ENCODE measurements at regions not wholly inside any gene's neighbourhood (a gene's known extent, or its start where the extent isn't known, plus 50 kb on each side); places are given as distances from the start of the nearest gene placed in this dataset.
"Not testable (repeated sequence)": the region's sequence is repeated elsewhere in the genome, so short reads cannot be mapped to it uniquely, and the experiment has no call there.

- ATAC-seq, result no peak
- H3K9me3 Mint-ChIP-seq, result peaks cover 6% of the 10 kb centered on the region
Measured at GRCh38 chr19:31037286-31037980, 311.8 kb downstream of the TSHZ3 start.

GRCh38 chr19:31031455-31031854 is 317.8 kb downstream of the TSHZ3 start:
- H3K27me3 Mint-ChIP-seq (ENCODE audit: low read depth), result peaks cover 19% of the 10 kb centered on the region
- ATAC-seq, H3K4me3 Mint-ChIP-seq: not testable (repeated sequence)

More at GRCh38 chr19:31037286-31037980, 311.8 kb downstream of the TSHZ3 start:
- Mint-ChIP-seq H3K4me1 (ENCODE audit: low read depth) (no peaks in the 10 kb centered on the region), H3K4me3 (no peak overlapping the region), H3K36me3 (ENCODE audit: insufficient read depth) (no peaks in the 10 kb centered on the region), H3K27me3 (ENCODE audit: low read depth) (peaks cover 22% of the 10 kb centered on the region)
- no peak for DNase-seq

GRCh38 chr19:31023038-31023437 is 326.2 kb downstream of the TSHZ3 start:
- H3K36me3 Mint-ChIP-seq (ENCODE audit: insufficient read depth), result no peaks in the 10 kb centered on the region
- no peak for DNase-seq
- peaks cover 10% of the 10 kb centered on the region for H3K27me3 Mint-ChIP-seq (ENCODE audit: low read depth)
- H3K9me3 Mint-ChIP-seq, result peaks cover 9% of the 10 kb centered on the region
- H3K4me1 Mint-ChIP-seq (ENCODE audit: low read depth), result no peaks in the 10 kb centered on the region
- ATAC-seq, result no peak
- H3K4me3 Mint-ChIP-seq, result no peak overlapping the region

More at GRCh38 chr19:31031455-31031854, 317.8 kb downstream of the TSHZ3 start:
- not testable (repeated sequence) for H3K4me1 Mint-ChIP-seq (ENCODE audit: low read depth); DNase-seq; H3K36me3 Mint-ChIP-seq (ENCODE audit: insufficient read depth)
- H3K9me3 Mint-ChIP-seq, result peaks cover 14% of the 10 kb centered on the region

- Mint-ChIP-seq H3K27me3 (ENCODE audit: low read depth) (peaks cover 11% of the 10 kb centered on the region), H3K4me1 (ENCODE audit: low read depth) (no peaks in the 10 kb centered on the region), H3K9me3 (no peaks in the 10 kb centered on the region), H3K4me3 (no peak overlapping the region), H3K36me3 (ENCODE audit: insufficient read depth) (no peaks in the 10 kb centered on the region)
- DNase-seq (no peak), ATAC-seq (no peak)
Measured at GRCh38 chr19:31018936-31019335, 330.3 kb downstream of the TSHZ3 start.

GRCh38 chr19:31015778-31016177 is 333.5 kb downstream of the TSHZ3 start:
- no peaks in the 10 kb centered on the region for H3K36me3 Mint-ChIP-seq (ENCODE audit: insufficient read depth)
- ATAC-seq (no peak), DNase-seq (no peak)
- H3K4me1 Mint-ChIP-seq (ENCODE audit: low read depth), result no peaks in the 10 kb centered on the region
- H3K9me3 Mint-ChIP-seq, result no peaks in the 10 kb centered on the region
- H3K4me3 Mint-ChIP-seq, result no peak overlapping the region
- peaks cover 15% of the 10 kb centered on the region for H3K27me3 Mint-ChIP-seq (ENCODE audit: low read depth)

GRCh38 chr19:31014668-31015067 is 334.6 kb downstream of the TSHZ3 start:
- H3K27me3 Mint-ChIP-seq (ENCODE audit: low read depth), result peaks cover 15% of the 10 kb centered on the region
- DNase-seq (no peak), ATAC-seq (no peak)
- H3K9me3 Mint-ChIP-seq, result no peaks in the 10 kb centered on the region
- no peaks in the 10 kb centered on the region for H3K4me1 Mint-ChIP-seq (ENCODE audit: low read depth)
- H3K4me3 Mint-ChIP-seq, result no peak overlapping the region
- H3K36me3 Mint-ChIP-seq (ENCODE audit: insufficient read depth), result no peaks in the 10 kb centered on the region

GRCh38 chr19:31013384-31014020 is 335.7 kb downstream of the TSHZ3 start:
- ATAC-seq (no peak), DNase-seq (no peak)
- Mint-ChIP-seq H3K4me1 (ENCODE audit: low read depth) (no peaks in the 10 kb centered on the region), H3K27me3 (ENCODE audit: low read depth) (peaks cover 15% of the 10 kb centered on the region), H3K9me3 (no peaks in the 10 kb centered on the region), H3K36me3 (ENCODE audit: insufficient read depth) (no peaks in the 10 kb centered on the region), H3K4me3 (no peak overlapping the region)

GRCh38 chr19:31002518-31003244 is 346.6 kb downstream of the TSHZ3 start:
- Mint-ChIP-seq H3K4me3 (no peak overlapping the region), H3K36me3 (ENCODE audit: insufficient read depth) (no peaks in the 10 kb centered on the region), H3K4me1 (ENCODE audit: low read depth) (no peaks in the 10 kb centered on the region), H3K9me3 (peaks cover 9% of the 10 kb centered on the region), H3K27me3 (ENCODE audit: low read depth) (peaks cover 6% of the 10 kb centered on the region)
- DNase-seq (no peak), ATAC-seq (no peak)

GRCh38 chr19:31001991-31002390 is 347.2 kb downstream of the TSHZ3 start:
- no peak overlapping the region for H3K4me3 Mint-ChIP-seq
- ATAC-seq, result no peak
- no peaks in the 10 kb centered on the region for H3K4me1 Mint-ChIP-seq (ENCODE audit: low read depth)

GRCh38 chr19:31000913-31001312 is 348.3 kb downstream of the TSHZ3 start:
- Mint-ChIP-seq H3K9me3 (peaks cover 6% of the 10 kb centered on the region), H3K4me1 (ENCODE audit: low read depth) (no peaks in the 10 kb centered on the region), H3K4me3 (no peak overlapping the region), H3K27me3 (ENCODE audit: low read depth) (peaks cover 11% of the 10 kb centered on the region), H3K36me3 (ENCODE audit: insufficient read depth) (no peaks in the 10 kb centered on the region)
- ATAC-seq, result no peak
- DNase-seq, result no peak

More at GRCh38 chr19:31001991-31002390, 347.2 kb downstream of the TSHZ3 start:
- no peak for DNase-seq
- H3K9me3 Mint-ChIP-seq, result peaks cover 7% of the 10 kb centered on the region
- peaks cover 11% of the 10 kb centered on the region for H3K27me3 Mint-ChIP-seq (ENCODE audit: low read depth)
- H3K36me3 Mint-ChIP-seq (ENCODE audit: insufficient read depth), result no peaks in the 10 kb centered on the region

GRCh38 chr19:30999726-31000125 is 349.5 kb downstream of the TSHZ3 start:
- no peak overlapping the region for H3K4me3 Mint-ChIP-seq
- peaks cover 11% of the 10 kb centered on the region for H3K27me3 Mint-ChIP-seq (ENCODE audit: low read depth)
- no peaks in the 10 kb centered on the region for H3K4me1 Mint-ChIP-seq (ENCODE audit: low read depth)
- H3K9me3 Mint-ChIP-seq, result peaks cover under 1% of the 10 kb centered on the region
- DNase-seq, result no peak
- H3K36me3 Mint-ChIP-seq (ENCODE audit: insufficient read depth), result no peaks in the 10 kb centered on the region
- ATAC-seq, result no peak

- no peaks in the 10 kb centered on the region for H3K9me3 Mint-ChIP-seq
- H3K4me3 Mint-ChIP-seq, result no peak overlapping the region
- peaks cover 14% of the 10 kb centered on the region for H3K27me3 Mint-ChIP-seq (ENCODE audit: low read depth)
- no peaks in the 10 kb centered on the region for H3K4me1 Mint-ChIP-seq (ENCODE audit: low read depth)
- ATAC-seq, result no peak
- DNase-seq, result no peak
- H3K36me3 Mint-ChIP-seq (ENCODE audit: insufficient read depth), result no peaks in the 10 kb centered on the region
Measured at GRCh38 chr19:30997222-30997621, 352.0 kb downstream of the TSHZ3 start.

- Mint-ChIP-seq H3K4me3 (no peak overlapping the region), H3K27me3 (ENCODE audit: low read depth) (peaks cover 9% of the 10 kb centered on the region), H3K4me1 (ENCODE audit: low read depth) (no peaks in the 10 kb centered on the region), H3K36me3 (ENCODE audit: insufficient read depth) (no peaks in the 10 kb centered on the region), H3K9me3 (peaks cover 8% of the 10 kb centered on the region)
- ATAC-seq (no peak), DNase-seq (no peak)
Measured at GRCh38 chr19:30978639-30979038, 370.6 kb downstream of the TSHZ3 start.

GRCh38 chr19:30969591-30969990 is 379.6 kb downstream of the TSHZ3 start:
- no peak for DNase-seq
- Mint-ChIP-seq H3K4me1 (ENCODE audit: low read depth) (no peaks in the 10 kb centered on the region), H3K4me3 (no peak overlapping the region), H3K36me3 (ENCODE audit: insufficient read depth) (no peaks in the 10 kb centered on the region), H3K27me3 (ENCODE audit: low read depth) (peaks cover 2% of the 10 kb centered on the region), H3K9me3 (no peaks in the 10 kb centered on the region)
- no peak for ATAC-seq

All from activated T-cell treated with anti-CD3 and anti-CD28 coated beads, Interleukin-2, amount 50 U/mL, for 4 hours (primary cell).